Aorta (tissue), 5 donors: ENCODE measurements at regions not wholly inside any gene's neighbourhood (a gene's known extent, or its start where the extent isn't known, plus 50 kb on each side); places are given as distances from the start of the nearest gene placed in this dataset.

Experiments
- ATAC-seq: fragments of 200-7000 bp; cut with Tn5 transposase; one replicate; pipeline ENCODE4 v1.9.1; 2022; ENCODE audit warnings: moderate library complexity; ENCODE audit not compliant: low FRiP score
- DNase-seq, 2 donors: peaks; one replicate each; pipeline ENCODE4 v3.0.0-alpha.2; 2020
- H3K27ac ChIP-seq, 2 donors: one replicate each; pipeline ENCODE4 v1.5.1; 2013; ENCODE audit warnings: low read length in 2 of 2, mild to moderate bottlenecking in 2 of 2, moderate library complexity in 2 of 2, control low read depth in 1 of 2, inconsistent platforms in 1 of 2, low read depth in 1 of 2
- H3K27me3 ChIP-seq, 2 donors: one replicate each; pipeline ENCODE4 v1.6.1; 2013; ENCODE audit warnings: control low read depth in 1 of 2, low read length in 1 of 2, mild to moderate bottlenecking in 1 of 2, moderate library complexity in 1 of 2; ENCODE audit not compliant: insufficient read depth in 2 of 2, control insufficient read depth in 1 of 2
- H3K36me3 ChIP-seq, 2 donors: one replicate each; pipeline ENCODE4 v1.6.1; 2013; ENCODE audit warnings: control low read depth in 1 of 2, low read length in 1 of 2, mild to moderate bottlenecking in 1 of 2; ENCODE audit not compliant: insufficient read depth in 2 of 2, control insufficient read depth in 1 of 2
- H3K4me1 ChIP-seq, 2 donors: one replicate each; pipeline ENCODE4 v1.6.1; 2013; ENCODE audit warnings: low read length in 2 of 2, control low read depth in 1 of 2, mild to moderate bottlenecking in 1 of 2, moderate library complexity in 1 of 2; ENCODE audit not compliant: insufficient read depth in 2 of 2, control insufficient read depth in 1 of 2
- H3K4me3 ChIP-seq, 2 donors: one replicate each; pipeline ENCODE4 v1.5.1; 2013; ENCODE audit warnings: low read length in 2 of 2, control low read depth in 1 of 2, mild to moderate bottlenecking in 1 of 2
- H3K9me3 ChIP-seq: one replicate; pipeline ENCODE4 v1.6.1; 2013; ENCODE audit warnings: mild to moderate bottlenecking, low read length; ENCODE audit not compliant: control insufficient read depth
- WGBS, 2 donors: extraction: QIAGEN DNeasy Blood & Tissue Kit; methylation state at CpG; one replicate each; pipeline ENCODE4 v1.1.7; 2013; 5-methylcytosine and 5-hydroxymethylcytosine counted together
- intact Hi-C, 2 donors: fragments of 100-400 bp; cut with DNase I; formaldehyde crosslinking; loops; one replicate each; pipeline versions ENCODE4 v1.14.2 to v1.15.0; 2022
- donor health status: healthy with polysubstance abuse.
- donor health status: Bipolar disorder and iron deficiency.
- donor health status: DM: no; HTN: no; CAD: no.
- donor health status: DM: no; HTN: no; CAD: no.
- donor health status: DM: yes; HTN: yes; CAD: no.

GRCh38 chr4:184891816-184892397 lies 66.1 kb upstream of the ACSL1 start:
- Histone ChIP-seq H3K9me3 (no peaks in the 10 kb centered on the region), H3K36me3 (no peaks in the 10 kb centered on the region), H3K27ac (no peak overlapping the region), H3K4me3 (no peak overlapping the region), H3K4me1 (no peaks in the 10 kb centered on the region), H3K27me3 (no peaks in the 10 kb centered on the region)
- ATAC-seq = no peak
- WGBS, 2 donors = 96 to 98% methylated on average over 2 of the region's 2 CpGs
- no peak for DNase-seq
- intact Hi-C loops = no loop called here

- H3K4me3 ChIP-seq = no peak overlapping the region
- DNase-seq (no peak), ATAC-seq (no peak)
- 93 to 95% methylated on average over 3 of the region's 3 CpGs for WGBS, 2 donors
- H3K36me3 ChIP-seq = no peaks in the 10 kb centered on the region
- intact Hi-C loops = no loop called here
- H3K27ac ChIP-seq = no peak overlapping the region
- no peaks in the 10 kb centered on the region for H3K27me3 ChIP-seq
- H3K9me3 ChIP-seq = no peaks in the 10 kb centered on the region
- no peaks in the 10 kb centered on the region for H3K4me1 ChIP-seq
Observed at GRCh38 chr4:184892999-184893398, 67.2 kb upstream of the ACSL1 start.

- H3K27me3 ChIP-seq = no peaks in the 10 kb centered on the region
- intact Hi-C loops = no loop called here
- H3K36me3 ChIP-seq = no peaks in the 10 kb centered on the region
- H3K27ac ChIP-seq = no peak overlapping the region
- no peaks in the 10 kb centered on the region for H3K4me1 ChIP-seq
- H3K9me3 ChIP-seq = no peaks in the 10 kb centered on the region
- ATAC-seq (no peak), DNase-seq (no peak)
- no peak overlapping the region for H3K4me3 ChIP-seq
- 81 to 83% methylated on average over 10 of the region's 10 CpGs for WGBS, 2 donors
Observed at GRCh38 chr4:184893801-184894571, 68.2 kb upstream of the ACSL1 start.

GRCh38 chr4:184895012-184895695 lies 69.4 kb upstream of the ACSL1 start:
- Histone ChIP-seq H3K4me3 (no peak overlapping the region), H3K27ac (no peak overlapping the region), H3K4me1 (no peaks in the 10 kb centered on the region), H3K9me3 (no peaks in the 10 kb centered on the region), H3K27me3 (no peaks in the 10 kb centered on the region), H3K36me3 (no peaks in the 10 kb centered on the region)
- 63 to 67% methylated on average over 7 of the region's 7 CpGs for WGBS, 2 donors
- DNase-seq (no peak), ATAC-seq (no peak)
- intact Hi-C loops = no loop called here

GRCh38 chr4:184896868-184897715 lies 71.3 kb upstream of the ACSL1 start:
- no peaks in the 10 kb centered on the region for H3K36me3 ChIP-seq
- intact Hi-C loops = no loop called here
- H3K27ac ChIP-seq = no peak overlapping the region
- no peak overlapping the region for H3K4me3 ChIP-seq
- peak in 1 of 2 donors; percentile 74 for DNase-seq
- whole genome bisulfite sequencing, 2 donors = 80 to 81% methylated on average over 19 of the region's 19 CpGs
- no peak for ATAC-seq
- no peaks in the 10 kb centered on the region for H3K4me1 ChIP-seq
- H3K9me3 ChIP-seq = no peaks in the 10 kb centered on the region
- H3K27me3 ChIP-seq = no peaks in the 10 kb centered on the region

- intact Hi-C loops = no loop called here
- H3K27me3 ChIP-seq = no peaks in the 10 kb centered on the region
- no peak overlapping the region for H3K4me3 ChIP-seq
- no peaks in the 10 kb centered on the region for H3K36me3 ChIP-seq
- DNase-seq (peak in 1 of 2 donors; percentile 62), ATAC-seq (no peak)
- no peaks in the 10 kb centered on the region for H3K4me1 ChIP-seq
- no peaks in the 10 kb centered on the region for H3K9me3 ChIP-seq
- WGBS, 2 donors = 72 to 78% methylated on average over 7 of the region's 7 CpGs
- H3K27ac ChIP-seq = no peak overlapping the region
Observed at GRCh38 chr4:184897895-184898294, 72.1 kb upstream of the ACSL1 start.

- no peak for ATAC-seq
- no peaks in the 10 kb centered on the region for H3K4me1 ChIP-seq
- H3K36me3 ChIP-seq = no peaks in the 10 kb centered on the region
- 92 to 94% methylated on average over 5 of the region's 5 CpGs for WGBS, 2 donors
- H3K27me3 ChIP-seq = no peaks in the 10 kb centered on the region
- no peak overlapping the region for H3K4me3 ChIP-seq
- no peak overlapping the region for H3K27ac ChIP-seq
- intact Hi-C loops = no loop called here
- DNase-seq = no peak
- no peaks in the 10 kb centered on the region for H3K9me3 ChIP-seq
Observed at GRCh38 chr4:184898793-184899192, 73.0 kb upstream of the ACSL1 start.

- peak in 1 of 2 donors; percentile 61 for DNase-seq
- 85% methylated on average over 9 of the region's 9 CpGs for WGBS, 2 donors
- H3K27me3 ChIP-seq = no peaks in the 10 kb centered on the region
- no peaks in the 10 kb centered on the region for H3K9me3 ChIP-seq
- no peak overlapping the region for H3K4me3 ChIP-seq
- intact Hi-C loops = no loop called here
- H3K27ac ChIP-seq = no peak overlapping the region
- H3K4me1 ChIP-seq = no peaks in the 10 kb centered on the region
- no peaks in the 10 kb centered on the region for H3K36me3 ChIP-seq
- peak; percentile 37 for ATAC-seq
Observed at GRCh38 chr4:184899261-184900134, 73.7 kb upstream of the ACSL1 start.
